Gastroesophageal sphincter (tissue), 4 donors: ENCODE measurements at regions not wholly inside any gene's neighbourhood (a gene's known extent, or its start where the extent isn't known, plus 50 kb on each side); places are given as distances from the start of the nearest gene placed in this dataset.
A peak's percentile ranks its signal among the peaks of the same experiment; 100 is the strongest.

Experiments
- ATAC-seq: fragments of 150-250 bp; one replicate; pipeline ENCODE4 v1.9.1; 2016; ENCODE audit warnings: mild to moderate bottlenecking, moderate library complexity
- H3K27ac ChIP-seq, 4 donors: fragments of 200-600 bp; sonication (generic) in 3 of 4; 1 replicate in 3 of 4; 2 replicates in 1 of 4; pipeline ENCODE4 v1.5.1; 2016 to 2019
- H3K27me3 ChIP-seq: fragments of 200-600 bp; sonication (generic); one replicate; pipeline ENCODE4 v1.5.1; 2019
- H3K36me3 ChIP-seq, 2 donors: fragments of 200-600 bp; sonication (generic); one replicate each; pipeline ENCODE4 v1.5.1; 2019; ENCODE audit warnings: control low read depth in 1 of 2
- H3K4me1 ChIP-seq, 3 donors: fragments of 200-600 bp; sonication (generic); 1 replicate in 2 of 3; 2 replicates in 1 of 3; pipeline ENCODE4 v1.5.1; 2016 to 2019; ENCODE audit warnings: control low read depth in 2 of 3
- H3K4me3 ChIP-seq, 2 donors: fragments of 200-600 bp; sonication (generic); one replicate each; pipeline ENCODE4 v1.5.1; 2019; ENCODE audit warnings: mild to moderate bottlenecking in 1 of 2, moderate library complexity in 1 of 2
- H3K9me3 ChIP-seq, 3 donors: fragments of 200-600 bp; sonication (generic); one replicate each; pipeline ENCODE4 v1.5.1; 2017 to 2019; ENCODE audit warnings: control low read depth in 2 of 3
- EP300 ChIP-seq: sonication (generic); formaldehyde crosslinking; IDR thresholded peaks from one replicate; pipeline ENCODE4 v1.6.1; 2017; ENCODE audit warnings: antibody characterized with exemption, mild to moderate bottlenecking
- POLR2A ChIP-seq, 2 donors: fragments of 450-650 bp; IDR thresholded peaks; one replicate each; pipeline ENCODE4 v1.6.1; 2017; ENCODE audit warnings: antibody characterized with exemption in 2 of 2, mild to moderate bottlenecking in 2 of 2, moderate library complexity in 1 of 2
- POLR2AphosphoS5 ChIP-seq: sonication (generic); formaldehyde crosslinking; IDR thresholded peaks from one replicate; pipeline ENCODE4 v1.6.1; 2017; ENCODE audit warnings: antibody characterized with exemption
- WGBS, 2 donors: methylation state at CpG; one replicate each; pipeline ENCODE4 v1.1.5; 2018; ENCODE audit warnings: low coverage in 1 of 2; 5-methylcytosine and 5-hydroxymethylcytosine counted together
- TF ChIP-seq, protein P1 (sequence below), 4 experiments: fragments of 200-600 bp in 2 of 4; fragments of 450-650 bp in 2 of 4; sonication (generic) in 1 of 4; IDR thresholded peaks; one replicate each; pipeline ENCODE4 v1.5.1; 2017 to 2019; ENCODE audit warnings: antibody characterized with exemption in 4 of 4, mild to moderate bottlenecking in 2 of 4, moderate library complexity in 2 of 4

DNA sequence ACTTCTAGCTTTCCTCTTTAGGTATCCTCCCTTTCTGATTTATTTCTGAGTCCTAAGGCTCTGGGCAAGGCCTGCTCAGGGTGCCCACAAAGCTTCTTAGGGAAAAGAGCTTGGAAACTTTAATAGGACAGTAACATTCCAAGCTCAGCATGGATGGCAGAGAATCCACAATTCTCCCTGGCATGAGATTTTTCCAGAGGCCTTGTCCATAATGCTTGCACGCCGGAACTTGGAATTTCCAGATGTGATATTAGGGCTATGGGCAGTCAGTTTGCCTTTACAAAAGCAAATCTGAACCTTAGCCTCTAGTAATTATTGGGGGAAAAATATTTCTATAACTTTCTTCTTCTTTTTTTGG is 139.0 kb upstream of the RBMS3 start:
- no peak for ATAC-seq
- H3K27me3 ChIP-seq, result no peaks in the 10 kb centered on the region
- TF ChIP-seq, protein P1, sequence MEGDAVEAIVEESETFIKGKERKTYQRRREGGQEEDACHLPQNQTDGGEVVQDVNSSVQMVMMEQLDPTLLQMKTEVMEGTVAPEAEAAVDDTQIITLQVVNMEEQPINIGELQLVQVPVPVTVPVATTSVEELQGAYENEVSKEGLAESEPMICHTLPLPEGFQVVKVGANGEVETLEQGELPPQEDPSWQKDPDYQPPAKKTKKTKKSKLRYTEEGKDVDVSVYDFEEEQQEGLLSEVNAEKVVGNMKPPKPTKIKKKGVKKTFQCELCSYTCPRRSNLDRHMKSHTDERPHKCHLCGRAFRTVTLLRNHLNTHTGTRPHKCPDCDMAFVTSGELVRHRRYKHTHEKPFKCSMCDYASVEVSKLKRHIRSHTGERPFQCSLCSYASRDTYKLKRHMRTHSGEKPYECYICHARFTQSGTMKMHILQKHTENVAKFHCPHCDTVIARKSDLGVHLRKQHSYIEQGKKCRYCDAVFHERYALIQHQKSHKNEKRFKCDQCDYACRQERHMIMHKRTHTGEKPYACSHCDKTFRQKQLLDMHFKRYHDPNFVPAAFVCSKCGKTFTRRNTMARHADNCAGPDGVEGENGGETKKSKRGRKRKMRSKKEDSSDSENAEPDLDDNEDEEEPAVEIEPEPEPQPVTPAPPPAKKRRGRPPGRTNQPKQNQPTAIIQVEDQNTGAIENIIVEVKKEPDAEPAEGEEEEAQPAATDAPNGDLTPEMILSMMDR (IDR thresholded peaks at IDR 0.05), result no peak
- TF ChIP-seq POLR2AphosphoS5, result no peak
- TF ChIP-seq EP300, result no peak
- no peak for TF ChIP-seq POLR2A (IDR thresholded peaks at IDR 0.05)
- peak overlapping the region in 2 of 4 donors; percentile 31 to 60 for H3K27ac ChIP-seq
- H3K4me3 ChIP-seq, result no peak overlapping the region
- 55 to 57% methylated on average over 2 of the region's 2 CpGs for WGBS, 2 donors
- no peaks in the 10 kb centered on the region for H3K9me3 ChIP-seq
- peaks cover 0 to 33% (median 5%) of the 10 kb centered on the region in 3 donors for H3K4me1 ChIP-seq
- no peaks in the 10 kb centered on the region for H3K36me3 ChIP-seq

DNA sequence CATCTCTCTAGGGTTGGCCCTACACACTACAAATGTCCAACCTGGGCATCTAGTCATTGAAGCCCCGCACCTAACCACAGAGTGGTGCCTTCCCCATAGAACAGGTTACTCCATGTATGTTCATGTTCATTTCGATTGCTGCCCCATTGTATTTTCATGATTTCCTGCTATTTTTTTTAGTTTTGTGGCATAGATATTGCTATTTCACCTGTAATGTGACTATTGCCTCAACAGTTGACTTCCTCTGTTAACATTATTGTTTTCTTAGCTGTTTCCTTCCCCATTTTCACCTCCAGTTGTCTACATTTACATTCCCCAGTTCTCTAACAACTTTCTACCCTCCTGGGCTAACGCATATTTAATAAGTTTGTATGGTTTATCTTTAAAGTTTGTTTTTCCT is 137.7 kb upstream of the RBMS3 start:
- no peak for ATAC-seq

DNA sequence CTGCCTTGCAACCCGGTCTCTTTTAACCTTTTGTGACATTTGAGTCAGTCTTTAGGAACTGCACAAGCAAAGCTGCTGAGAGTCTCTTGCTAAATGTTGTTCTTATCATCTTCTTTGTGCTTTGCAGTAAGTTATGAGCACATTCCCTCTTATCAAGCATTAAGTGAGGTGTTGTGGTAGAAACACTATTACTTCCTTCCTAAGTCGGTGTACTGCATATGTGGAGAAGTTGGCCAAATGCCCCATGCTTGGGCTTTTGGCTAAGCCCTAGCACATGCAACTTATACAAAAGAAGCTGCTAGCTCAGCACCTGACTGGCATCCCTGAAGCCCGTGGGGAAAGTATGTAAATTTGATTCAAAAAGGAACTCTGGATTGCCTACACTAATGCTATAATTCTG is 136.5 kb upstream of the RBMS3 start:
- H3K4me3 ChIP-seq, result no peak overlapping the region
- ATAC-seq, result no peak
- peaks cover 0 to 33% (median 5%) of the 10 kb centered on the region in 3 donors for H3K4me1 ChIP-seq
- H3K36me3 ChIP-seq, result no peaks in the 10 kb centered on the region
- H3K27ac ChIP-seq, result no peak overlapping the region
- H3K27me3 ChIP-seq, result no peaks in the 10 kb centered on the region
- 24 to 40% methylated on average over 2 to 3 of the region's 3 CpGs for WGBS, 2 donors
- TF ChIP-seq EP300 (no peak), POLR2AphosphoS5 (no peak), POLR2A (IDR thresholded peaks at IDR 0.05) (no peak)
- TF ChIP-seq, protein P1 (IDR thresholded peaks at IDR 0.05), result no peak
- no peaks in the 10 kb centered on the region for H3K9me3 ChIP-seq

More for the DNA sequence above, 137.7 kb upstream of the RBMS3 start:
- H3K27ac ChIP-seq, result no peak overlapping the region
- H3K4me3 ChIP-seq, result no peak overlapping the region
- TF ChIP-seq, protein P1 (IDR thresholded peaks at IDR 0.05), result no peak
- TF ChIP-seq POLR2A (IDR thresholded peaks at IDR 0.05) (no peak), POLR2AphosphoS5 (no peak), EP300 (no peak)
- H3K36me3 ChIP-seq, result no peaks in the 10 kb centered on the region
- no peaks in the 10 kb centered on the region for H3K27me3 ChIP-seq
- 61% methylated on average over 2 to 3 of the region's 3 CpGs for WGBS, 2 donors
- H3K9me3 ChIP-seq, result no peaks in the 10 kb centered on the region
- peaks cover 0 to 33% (median 5%) of the 10 kb centered on the region in 3 donors for H3K4me1 ChIP-seq

- peaks cover 0 to 33% (median 5%) of the 10 kb centered on the region in 3 donors for H3K4me1 ChIP-seq
- no peaks in the 10 kb centered on the region for H3K36me3 ChIP-seq
- no peaks in the 10 kb centered on the region for H3K27me3 ChIP-seq
- no peak for ATAC-seq
- no peak overlapping the region for H3K4me3 ChIP-seq
- no peak for TF ChIP-seq POLR2AphosphoS5
- TF ChIP-seq, protein P1 (IDR thresholded peaks at IDR 0.05), result peak in 1 of 4 experiments; percentile 31
- H3K9me3 ChIP-seq, result no peaks in the 10 kb centered on the region
- H3K27ac ChIP-seq, result no peak overlapping the region
- 4 to 25% methylated on average over 4 of the region's 4 CpGs for WGBS, 2 donors
These were observed 136.1 kb upstream of the RBMS3 start for GRCh38 chr3:29144807-29145206.

DNA sequence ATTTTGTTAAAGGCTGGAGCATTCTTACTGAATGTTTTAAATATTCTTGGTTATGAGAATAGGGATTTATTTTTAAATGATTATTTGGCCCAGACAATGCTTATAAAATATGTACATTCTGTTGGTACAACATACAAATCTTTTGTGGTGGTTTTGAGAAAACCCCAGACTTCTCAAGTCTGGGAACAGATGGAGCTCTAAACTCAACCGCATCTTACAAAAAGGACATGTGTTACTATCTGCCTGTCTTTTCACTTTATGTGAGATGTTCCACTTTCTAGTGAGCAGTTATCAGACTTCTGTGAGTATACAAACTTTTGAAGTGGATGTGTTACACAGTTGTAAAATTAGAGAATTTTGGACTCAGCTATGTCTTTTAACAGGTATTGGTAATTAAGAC is 135.5 kb upstream of the RBMS3 start:
- no peak overlapping the region for H3K27ac ChIP-seq
- no peak overlapping the region for H3K4me3 ChIP-seq
- TF ChIP-seq EP300, result no peak
- TF ChIP-seq, protein P1 (IDR thresholded peaks at IDR 0.05), result no peak
- no peak for TF ChIP-seq POLR2A (IDR thresholded peaks at IDR 0.05)
- no peak for TF ChIP-seq POLR2AphosphoS5
- no peaks in the 10 kb centered on the region for H3K9me3 ChIP-seq
- ATAC-seq, result no peak
- peaks cover 0 to 28% (median 5%) of the 10 kb centered on the region in 3 donors for H3K4me1 ChIP-seq
- no peaks in the 10 kb centered on the region for H3K27me3 ChIP-seq
- H3K36me3 ChIP-seq, result no peaks in the 10 kb centered on the region
- 83 to 93% methylated on average over 1 of the region's 1 CpG for WGBS, 2 donors
